Thoracic aorta (tissue), 2 donors: ENCODE measurements at regions not wholly inside any gene's neighbourhood (a gene's known extent, or its start where the extent isn't known, plus 50 kb on each side); places are given as distances from the start of the nearest gene placed in this dataset.

Experiments used
- ATAC-seq: fragments of 150-250 bp; one replicate; pipeline ENCODE4 v1.8.0; 2017; ENCODE audit warnings: low read depth; ENCODE audit not compliant: insufficient number of reproducible peaks, low FRiP score
- DNase-seq: peaks from one replicate; pipeline ENCODE4 v3.0.0-alpha.2; 2020; ENCODE audit warnings: low spot score
- H3K27ac ChIP-seq, 2 donors: fragments of 200-600 bp; sonication (generic); 1 replicate in 1 of 2; 2 replicates in 1 of 2; pipeline ENCODE4 v1.5.1; 2016; ENCODE audit warnings: mild to moderate bottlenecking in 2 of 2, moderate library complexity in 2 of 2
- H3K27me3 ChIP-seq: fragments of 200-600 bp; sonication (generic); replicated peaks from 2 replicates; pipeline ENCODE4 v1.6.0; 2016; ENCODE audit warnings: mild to moderate bottlenecking; ENCODE audit not compliant: insufficient read depth
- H3K36me3 ChIP-seq: fragments of 200-600 bp; sonication (generic); one replicate; pipeline ENCODE4 v1.5.1; 2016
- H3K4me1 ChIP-seq, 2 donors: fragments of 200-600 bp; sonication (generic); 1 replicate in 1 of 2; 2 replicates in 1 of 2; pipeline versions ENCODE4 v1.5.1 to v1.6.0; 2016; ENCODE audit warnings: low read depth in 2 of 2, mild to moderate bottlenecking in 1 of 2; ENCODE audit not compliant: control insufficient read depth in 1 of 2
- H3K4me3 ChIP-seq: fragments of 200-600 bp; sonication (generic); 2 replicates; pipeline ENCODE4 v1.5.1; 2016; ENCODE audit warnings: mild to moderate bottlenecking
- H3K9me3 ChIP-seq: fragments of 200-600 bp; sonication (generic); 2 replicates; pipeline ENCODE4 v1.5.1; 2016
- TF ChIP-seq, protein P1 (sequence below): fragments of 200-600 bp; sonication (generic); IDR thresholded peaks from one replicate; pipeline ENCODE4 v1.5.1; 2019; ENCODE audit warnings: antibody characterized with exemption

DNA sequence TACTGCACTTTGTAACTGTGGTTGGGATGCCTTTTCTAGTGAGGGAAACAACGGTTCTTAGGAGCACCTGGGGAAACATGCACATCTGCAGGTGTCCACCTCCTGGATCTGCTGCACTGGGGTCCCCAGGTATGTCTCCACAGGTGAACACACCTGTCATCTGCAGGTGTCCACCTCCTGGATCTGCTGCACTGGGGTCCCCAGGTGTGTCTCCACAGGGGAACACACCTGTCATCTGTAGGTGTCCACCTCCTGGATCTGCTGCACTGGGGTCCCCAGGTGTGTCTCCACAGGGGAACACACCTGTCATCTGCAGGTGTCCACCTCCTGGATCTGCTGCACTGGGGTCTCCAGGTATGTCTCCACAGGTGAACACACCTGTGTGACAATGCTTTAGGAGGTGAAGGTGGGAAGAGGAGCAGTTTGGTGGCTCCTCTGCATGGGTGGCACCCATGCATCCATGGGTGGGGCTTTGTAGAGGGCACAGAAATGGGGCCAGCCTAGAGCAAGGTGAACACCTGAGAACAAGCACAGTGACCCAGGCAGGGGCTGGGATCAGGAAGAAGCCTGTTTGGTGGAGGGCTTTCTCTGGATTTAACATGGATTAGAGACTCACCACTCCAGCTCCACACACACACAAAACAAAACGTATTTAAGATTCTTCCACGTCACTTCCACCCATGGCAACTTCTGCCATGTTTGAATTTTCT lies 206.0 kb upstream of the CDH4 start:
- Histone ChIP-seq H3K27ac (no peak overlapping the region), H3K4me1 (no peaks in the 10 kb centered on the region), H3K9me3 (no peaks in the 10 kb centered on the region), H3K36me3 (no peaks in the 10 kb centered on the region), H3K27me3 (no peaks in the 10 kb centered on the region), H3K4me3 (no peak overlapping the region)
- ATAC-seq (no peak), DNase-seq (no peak)
- TF ChIP-seq, protein P1, sequence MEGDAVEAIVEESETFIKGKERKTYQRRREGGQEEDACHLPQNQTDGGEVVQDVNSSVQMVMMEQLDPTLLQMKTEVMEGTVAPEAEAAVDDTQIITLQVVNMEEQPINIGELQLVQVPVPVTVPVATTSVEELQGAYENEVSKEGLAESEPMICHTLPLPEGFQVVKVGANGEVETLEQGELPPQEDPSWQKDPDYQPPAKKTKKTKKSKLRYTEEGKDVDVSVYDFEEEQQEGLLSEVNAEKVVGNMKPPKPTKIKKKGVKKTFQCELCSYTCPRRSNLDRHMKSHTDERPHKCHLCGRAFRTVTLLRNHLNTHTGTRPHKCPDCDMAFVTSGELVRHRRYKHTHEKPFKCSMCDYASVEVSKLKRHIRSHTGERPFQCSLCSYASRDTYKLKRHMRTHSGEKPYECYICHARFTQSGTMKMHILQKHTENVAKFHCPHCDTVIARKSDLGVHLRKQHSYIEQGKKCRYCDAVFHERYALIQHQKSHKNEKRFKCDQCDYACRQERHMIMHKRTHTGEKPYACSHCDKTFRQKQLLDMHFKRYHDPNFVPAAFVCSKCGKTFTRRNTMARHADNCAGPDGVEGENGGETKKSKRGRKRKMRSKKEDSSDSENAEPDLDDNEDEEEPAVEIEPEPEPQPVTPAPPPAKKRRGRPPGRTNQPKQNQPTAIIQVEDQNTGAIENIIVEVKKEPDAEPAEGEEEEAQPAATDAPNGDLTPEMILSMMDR: no peak

DNA sequence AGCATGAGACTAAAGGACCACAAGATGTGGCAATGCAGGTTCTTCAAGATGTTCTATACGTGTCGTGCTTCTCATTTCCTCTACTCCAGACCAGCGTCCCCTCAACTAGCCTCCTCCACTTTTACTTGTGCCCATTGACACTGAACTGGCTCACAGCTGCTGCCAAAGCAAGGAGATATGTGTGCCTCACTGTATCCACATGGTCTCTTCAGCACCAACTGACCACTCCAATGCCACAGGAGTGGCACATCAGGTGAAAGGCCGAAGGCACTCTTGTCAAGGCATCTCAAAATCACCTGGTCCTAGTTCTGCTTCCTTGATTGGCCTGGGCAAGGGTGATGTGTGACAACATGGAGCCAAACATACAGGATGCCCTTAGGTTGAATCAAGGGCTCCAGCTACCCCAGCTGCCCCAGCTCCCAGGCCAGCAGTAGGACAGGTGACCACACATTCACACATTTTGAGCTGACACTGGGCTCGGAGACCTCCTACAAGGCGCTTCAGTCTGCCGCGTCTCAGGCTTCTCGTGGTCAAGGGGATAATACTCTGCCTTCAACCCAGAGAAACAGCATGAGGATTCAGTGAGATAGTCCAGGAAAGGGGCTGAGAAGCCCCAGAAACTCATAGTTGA lies 205.2 kb upstream of the CDH4 start:
- TF ChIP-seq, protein P1: no peak
- H3K27me3 ChIP-seq: no peaks in the 10 kb centered on the region
- H3K27ac ChIP-seq: no peak overlapping the region
- H3K4me1 ChIP-seq: no peaks in the 10 kb centered on the region
- no peak for DNase-seq
- H3K4me3 ChIP-seq: no peak overlapping the region
- no peaks in the 10 kb centered on the region for H3K36me3 ChIP-seq
- no peaks in the 10 kb centered on the region for H3K9me3 ChIP-seq
- no peak for ATAC-seq

DNA sequence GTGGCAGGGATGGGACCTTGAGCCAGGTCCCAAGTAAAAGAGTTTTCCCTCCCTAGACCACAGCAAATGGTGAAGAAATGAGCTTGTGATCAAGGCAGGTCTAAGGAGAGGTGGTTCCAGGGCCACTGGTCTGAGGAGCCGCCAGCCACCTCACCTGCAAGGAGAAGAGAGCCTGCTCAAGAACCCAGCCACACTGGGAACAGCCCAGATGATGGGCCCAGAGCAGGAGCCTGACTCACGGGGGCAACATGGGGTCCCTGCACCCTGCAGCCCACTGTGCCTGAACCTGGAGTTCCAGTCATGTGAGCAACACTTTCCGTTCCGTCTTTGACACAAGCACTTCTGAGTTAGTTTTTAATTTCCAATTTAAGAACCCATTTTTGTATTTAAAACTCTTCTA lies 204.5 kb upstream of the CDH4 start:
- H3K4me3 ChIP-seq: no peak overlapping the region
- no peaks in the 10 kb centered on the region for H3K9me3 ChIP-seq
- no peak for ATAC-seq
- H3K27ac ChIP-seq: no peak overlapping the region
- TF ChIP-seq, protein P1: no peak
- no peaks in the 10 kb centered on the region for H3K4me1 ChIP-seq
- no peaks in the 10 kb centered on the region for H3K27me3 ChIP-seq
- no peak for DNase-seq
- H3K36me3 ChIP-seq: no peaks in the 10 kb centered on the region

DNA sequence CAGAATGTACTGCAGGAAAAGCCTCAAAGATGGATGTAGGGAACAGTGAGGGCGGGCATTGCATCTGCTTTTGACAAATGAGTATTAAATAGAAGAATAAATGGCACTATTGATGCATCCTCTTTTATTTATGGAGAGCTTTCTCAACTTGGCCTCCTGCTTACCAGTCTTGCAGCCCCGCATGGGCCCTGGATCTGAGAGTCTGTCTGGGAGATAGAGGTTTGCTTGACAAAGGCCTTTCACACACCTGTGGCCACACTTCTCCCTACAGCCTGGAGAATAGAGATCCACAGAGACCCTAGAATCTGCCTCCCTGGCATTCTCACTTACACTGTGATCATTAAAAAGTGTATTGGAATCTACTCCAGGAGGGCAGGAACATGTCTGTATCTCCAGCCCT lies 203.8 kb upstream of the CDH4 start:
- Histone ChIP-seq H3K27ac (no peak overlapping the region), H3K36me3 (no peaks in the 10 kb centered on the region), H3K9me3 (no peaks in the 10 kb centered on the region), H3K4me1 (no peaks in the 10 kb centered on the region), H3K27me3 (no peaks in the 10 kb centered on the region), H3K4me3 (no peak overlapping the region)
- ATAC-seq (no peak), DNase-seq (no peak)
- TF ChIP-seq, protein P1: no peak

DNA sequence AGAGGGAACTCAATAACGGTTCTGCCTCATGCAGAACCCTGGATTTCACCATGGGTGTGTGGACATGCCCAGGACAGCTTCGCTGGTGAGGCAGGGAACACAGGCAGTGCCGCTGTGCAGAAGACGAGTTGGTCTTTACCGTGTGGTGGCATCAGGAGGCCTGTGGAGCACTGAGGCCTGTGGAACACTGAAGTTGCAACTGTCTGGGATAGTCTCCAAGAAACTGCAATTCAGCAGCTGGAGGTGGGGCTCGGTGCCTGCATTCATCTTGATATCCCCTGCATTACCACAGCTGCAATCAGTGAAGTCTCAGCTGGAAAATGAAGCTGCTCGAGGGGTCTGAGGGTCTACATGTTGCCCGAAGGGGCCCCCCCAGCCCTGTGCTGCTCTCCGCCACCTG lies 202.4 kb upstream of the CDH4 start:
- no peak overlapping the region for H3K4me3 ChIP-seq
- no peaks in the 10 kb centered on the region for H3K4me1 ChIP-seq
- DNase-seq (no peak), ATAC-seq (no peak)
- TF ChIP-seq, protein P1: no peak
- no peaks in the 10 kb centered on the region for H3K27me3 ChIP-seq
- H3K27ac ChIP-seq: no peak overlapping the region
- H3K36me3 ChIP-seq: no peaks in the 10 kb centered on the region
- H3K9me3 ChIP-seq: no peaks in the 10 kb centered on the region
